IPS-NIHi7 (cell line): ENCODE measurements at regions not wholly inside any gene's neighbourhood (a gene's known extent, or its start where the extent isn't known, plus 50 kb on each side); places are given as distances from the start of the nearest gene placed in this dataset.

Experiments
- DNase-seq: peaks from one replicate; pipeline ENCODE4 v3.0.0; 2012; ENCODE audit warnings: mixed read lengths; ENCODE audit errors: extremely low spot score

DNA sequence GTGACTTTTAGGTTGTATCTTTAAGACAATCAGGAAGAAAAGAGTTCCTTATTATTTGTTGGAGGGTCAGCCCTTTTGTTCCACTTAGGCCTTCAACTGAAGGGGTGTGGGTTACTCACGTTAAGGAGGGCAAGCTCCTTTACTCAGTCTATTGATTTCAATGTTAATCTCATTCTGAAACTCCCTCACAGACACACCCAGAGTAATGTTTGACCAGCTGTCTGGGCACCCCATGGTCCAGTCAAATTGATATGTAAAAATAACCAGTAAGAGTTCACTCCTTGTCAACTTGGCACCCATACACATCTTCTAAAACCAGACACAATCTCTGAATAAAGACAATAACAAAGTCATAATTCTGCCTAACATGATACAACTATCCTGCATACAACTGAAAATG lies 292.9 kb downstream of the KLF5 start:
- no peak for DNase-seq

DNA sequence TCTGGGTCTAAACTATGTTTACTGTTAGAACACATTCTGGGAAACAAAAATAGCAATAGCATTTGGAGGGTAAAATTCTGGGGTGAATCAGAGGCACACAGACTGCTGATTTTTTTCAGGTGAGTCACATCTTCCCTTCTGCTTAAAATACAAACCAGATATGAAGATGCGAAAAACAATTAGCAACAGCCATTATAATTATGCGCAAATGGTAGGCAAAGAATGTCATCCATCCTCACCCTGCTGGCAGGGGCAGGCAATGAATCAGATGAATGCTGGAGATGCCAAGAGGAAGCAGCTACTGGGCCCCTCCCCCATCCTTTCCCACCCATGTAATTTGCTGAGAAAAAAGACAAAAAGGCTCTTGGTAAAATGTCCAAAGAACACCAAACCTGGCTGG lies 282.9 kb downstream of the KLF5 start:
- DNase-seq, result peak; percentile 24

DNA sequence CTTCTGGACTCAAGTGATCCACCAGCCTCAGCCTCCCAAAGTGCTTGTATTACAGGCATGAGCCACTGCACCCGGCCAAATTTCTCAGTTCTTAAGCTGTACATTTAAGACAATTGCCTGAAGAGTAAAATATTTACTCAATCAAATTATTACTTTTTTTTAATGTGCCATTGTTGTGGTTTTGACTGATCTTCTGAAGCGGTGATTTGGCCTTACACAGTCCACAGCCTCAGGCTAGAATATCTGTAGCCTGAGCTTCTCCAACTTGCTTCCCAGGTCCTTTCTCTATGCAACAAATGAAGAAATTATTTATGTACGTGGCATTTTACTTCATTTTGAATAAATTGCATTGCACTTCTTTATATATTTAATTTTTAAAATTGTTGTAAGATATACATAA lies 281.3 kb downstream of the KLF5 start:
- no peak for DNase-seq

DNA sequence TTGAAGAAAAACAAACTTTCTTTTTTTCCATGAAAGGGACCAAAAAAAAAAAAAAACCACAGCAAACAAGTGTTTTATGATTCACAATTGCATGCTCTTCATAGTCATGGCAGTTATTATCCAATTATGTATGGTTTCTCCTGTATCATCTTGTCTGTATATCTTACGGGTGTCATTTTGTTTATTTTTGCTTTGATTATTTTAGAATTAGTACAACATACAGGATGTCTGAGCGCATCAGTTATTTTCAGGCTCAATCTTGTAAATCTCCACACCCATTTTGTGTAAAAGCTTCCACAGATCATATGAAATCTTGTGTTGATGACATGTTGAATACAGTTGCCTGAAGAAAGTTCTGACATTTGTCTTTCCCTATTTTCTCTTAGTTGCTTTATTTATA lies 280.3 kb downstream of the KLF5 start:
- no peak for DNase-seq

DNA sequence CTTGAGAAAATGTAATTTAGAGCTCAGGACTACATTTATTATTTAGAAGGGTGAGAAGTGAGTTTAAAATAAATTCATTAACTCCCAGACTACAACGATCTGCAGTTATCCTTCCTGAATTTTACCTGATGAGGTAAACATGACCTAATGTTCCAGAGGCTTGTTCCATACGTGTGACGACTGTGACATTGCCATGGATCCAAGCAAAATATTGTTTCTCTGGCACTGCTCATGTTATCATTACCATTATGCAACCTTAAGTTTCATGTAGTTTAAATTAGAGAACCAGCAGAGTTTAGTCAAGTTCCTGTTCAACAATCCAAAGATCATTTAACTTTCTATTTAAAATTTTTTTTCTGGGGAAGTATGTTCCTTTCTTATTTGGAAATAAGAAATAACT lies 279.6 kb downstream of the KLF5 start:
- DNase-seq, result no peak

DNA sequence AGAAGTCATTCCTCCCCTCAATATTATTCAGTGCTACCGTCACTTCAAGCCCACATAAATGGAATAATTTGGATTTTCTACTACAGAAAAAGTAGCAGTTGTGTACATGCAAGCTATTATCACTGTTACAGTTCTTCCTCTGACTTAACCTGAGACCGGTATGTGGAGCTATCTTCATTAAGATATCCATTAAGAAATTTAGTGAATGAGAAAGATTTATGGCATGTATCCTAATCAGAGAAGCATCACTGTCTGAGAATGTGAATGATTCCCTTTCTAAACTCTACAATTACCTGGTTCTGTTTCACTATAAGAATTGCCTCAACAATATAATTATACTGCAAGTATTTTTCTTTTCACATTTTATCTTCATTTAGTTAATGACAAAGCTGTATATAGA lies 278.7 kb downstream of the KLF5 start:
- DNase-seq, result no peak

DNA sequence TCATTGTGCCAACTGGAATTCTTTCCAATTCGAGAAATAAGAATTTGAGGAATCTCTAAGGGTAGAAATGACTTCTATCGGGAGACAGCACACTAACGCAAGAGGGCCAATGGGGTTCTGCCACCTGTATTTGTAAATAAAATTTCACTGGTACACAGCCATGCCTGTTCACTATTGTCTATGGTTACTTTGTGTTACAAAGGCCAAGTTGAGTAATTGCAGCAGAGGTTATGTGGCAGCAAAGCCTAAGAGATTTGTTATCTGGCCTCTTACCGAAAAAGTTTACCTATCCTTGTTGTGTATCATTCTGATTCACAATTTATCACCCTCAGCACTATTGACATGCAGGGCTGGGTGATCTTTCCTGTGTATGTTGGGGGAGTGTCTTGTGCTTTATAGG lies 278.0 kb downstream of the KLF5 start:
- DNase-seq, result no peak

DNA sequence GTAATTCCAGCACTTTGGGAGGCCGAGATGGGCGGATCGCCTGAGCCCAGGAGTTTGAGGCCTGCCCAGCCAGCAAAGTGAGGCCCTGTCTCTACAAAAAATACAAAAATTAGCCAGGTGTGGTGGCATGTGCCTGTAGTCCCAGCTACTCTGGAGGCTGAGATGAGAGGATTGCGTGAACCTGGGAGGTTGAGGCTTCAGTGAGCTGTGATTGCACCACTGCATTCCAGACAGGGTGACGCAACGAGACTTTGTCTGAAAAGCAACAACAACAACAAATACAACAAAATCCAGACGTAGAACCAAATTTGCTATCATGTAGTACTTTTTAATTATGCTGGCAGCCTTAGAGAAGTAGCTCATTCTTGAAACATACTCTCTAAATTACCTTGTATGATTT lies 277.1 kb downstream of the KLF5 start:
- no peak for DNase-seq

DNA sequence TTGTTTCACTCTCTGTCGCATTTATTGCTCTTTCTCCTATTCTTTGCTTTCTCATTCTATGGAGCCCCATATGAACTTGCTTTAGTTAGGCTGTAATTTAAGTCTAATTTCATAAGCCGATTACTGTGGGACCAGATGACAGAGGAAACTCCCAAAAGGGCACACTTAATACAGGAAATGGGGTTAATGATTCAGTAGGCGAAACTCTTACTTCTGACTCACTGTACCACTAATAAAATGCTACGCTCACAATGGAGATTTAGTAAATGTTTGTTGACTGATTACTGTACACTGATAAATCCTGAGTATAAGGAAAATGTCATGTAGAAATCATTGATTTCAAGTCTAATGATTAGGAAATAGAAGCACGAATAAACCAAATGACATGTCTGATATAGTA lies 276.4 kb downstream of the KLF5 start:
- no peak for DNase-seq

DNA sequence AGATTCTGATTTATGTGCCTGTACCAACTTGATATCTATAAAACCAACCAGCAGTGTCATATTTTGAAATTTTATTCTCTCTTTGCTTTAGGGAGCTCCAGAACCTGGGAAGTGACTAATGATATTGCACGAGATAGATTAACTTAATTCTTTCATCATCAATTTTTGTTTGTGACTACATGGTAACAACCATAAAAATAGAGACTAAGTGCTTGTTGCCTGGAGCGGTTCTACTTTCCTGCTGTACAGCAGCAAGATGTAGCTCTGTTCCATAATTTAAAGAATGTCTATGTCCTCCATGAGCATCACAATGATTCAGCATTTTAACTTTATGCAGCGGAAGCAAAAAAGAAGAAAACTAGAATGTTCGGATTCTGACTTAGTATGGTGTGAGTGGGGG lies 275.6 kb downstream of the KLF5 start:
- DNase-seq, result no peak

DNA sequence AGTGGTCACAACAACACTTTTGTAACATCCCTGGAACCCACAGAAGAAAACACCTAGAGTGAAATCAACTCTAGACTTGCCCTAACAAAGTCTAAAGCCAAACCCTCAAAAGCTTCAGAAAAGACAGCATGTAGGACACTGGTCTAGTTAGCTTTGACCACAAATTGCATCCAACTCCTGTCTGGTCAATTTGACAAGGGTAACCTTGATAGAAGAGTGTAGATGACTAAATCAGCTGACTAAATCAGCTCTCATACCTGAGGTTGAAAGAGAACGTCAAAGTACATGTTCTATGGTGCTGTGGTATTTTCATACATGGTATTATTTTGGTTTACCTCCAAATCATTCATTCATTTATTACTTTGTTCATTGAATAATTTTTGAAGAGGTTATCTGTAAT lies 272.8 kb downstream of the KLF5 start:
- DNase-seq, result no peak

DNA sequence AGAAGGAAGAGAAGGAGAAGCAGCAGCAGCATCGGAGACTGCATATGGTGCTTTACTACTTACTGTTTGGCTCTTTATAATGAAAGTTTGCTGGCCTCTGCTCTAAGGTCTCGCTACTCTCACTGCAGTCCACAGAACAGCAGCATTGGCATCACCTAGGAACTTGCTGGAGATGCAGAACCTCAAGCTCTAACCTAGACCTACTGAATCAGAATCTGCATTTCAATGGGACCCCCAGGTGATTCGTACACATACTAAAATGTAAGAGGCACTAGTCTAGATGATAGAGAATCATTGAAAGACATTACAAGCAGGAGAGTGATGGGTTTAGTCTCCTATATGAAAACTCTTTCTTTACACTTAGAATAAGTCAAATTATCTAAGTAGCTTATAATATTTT lies 270.6 kb downstream of the KLF5 start:
- DNase-seq, result no peak

DNA sequence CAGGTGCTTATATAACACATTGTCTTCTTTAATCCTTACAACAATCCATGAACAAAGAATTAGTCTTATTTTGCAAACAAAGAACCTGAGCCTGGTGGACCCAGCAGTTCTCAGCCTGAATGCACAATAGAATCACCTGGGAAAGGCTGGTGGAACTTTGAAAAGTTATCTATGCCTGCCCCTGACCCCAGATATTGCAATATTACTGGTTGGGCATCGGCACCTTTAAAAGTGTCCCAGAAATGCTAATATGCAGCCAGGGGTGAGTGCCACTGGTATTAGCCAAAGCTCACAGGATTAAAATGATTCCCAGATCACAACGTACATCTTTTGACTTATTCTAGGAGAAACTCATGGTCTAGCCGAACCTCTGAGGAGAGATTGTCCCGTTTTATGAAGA lies 268.8 kb downstream of the KLF5 start:
- no peak for DNase-seq

DNA sequence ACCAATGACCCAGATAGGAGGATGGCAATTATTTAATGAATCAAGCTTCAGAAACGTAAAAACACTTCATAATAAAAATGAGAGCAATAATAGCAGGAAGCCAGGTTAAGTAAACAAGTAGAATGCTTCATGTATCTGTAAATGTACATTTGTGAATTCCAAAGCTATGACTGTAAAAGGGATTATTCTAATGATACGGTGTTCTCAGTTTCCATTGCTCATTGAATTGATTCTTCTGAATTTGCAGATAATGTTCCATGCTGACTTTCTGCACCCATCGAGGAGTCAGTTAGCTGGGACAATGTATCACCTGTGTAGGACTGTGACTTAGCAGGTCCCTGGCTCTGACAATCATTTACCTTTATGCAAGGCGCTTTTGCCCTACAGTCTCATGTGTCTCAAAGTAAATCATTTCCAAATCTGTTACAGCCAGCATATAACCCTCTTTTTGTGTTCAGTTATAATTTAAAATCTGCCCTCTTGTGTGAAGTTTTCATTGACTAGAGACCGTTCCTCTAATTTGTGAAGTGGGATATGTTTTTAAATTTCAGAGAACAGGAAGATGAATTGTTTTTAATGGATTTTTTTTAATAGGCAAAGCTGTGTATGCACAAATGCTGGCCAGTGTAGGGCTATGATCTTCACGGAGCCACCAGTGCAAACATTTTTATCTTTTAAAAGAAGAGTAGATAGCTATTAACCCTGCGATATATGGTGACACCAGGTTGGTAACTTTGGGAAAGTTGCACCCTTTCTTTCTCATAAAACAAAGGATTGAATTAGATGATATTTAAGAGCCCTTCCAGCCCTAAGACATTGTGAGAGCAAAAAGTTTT lies 267.1 kb downstream of the KLF5 start:
- DNase-seq, result no peak

DNA sequence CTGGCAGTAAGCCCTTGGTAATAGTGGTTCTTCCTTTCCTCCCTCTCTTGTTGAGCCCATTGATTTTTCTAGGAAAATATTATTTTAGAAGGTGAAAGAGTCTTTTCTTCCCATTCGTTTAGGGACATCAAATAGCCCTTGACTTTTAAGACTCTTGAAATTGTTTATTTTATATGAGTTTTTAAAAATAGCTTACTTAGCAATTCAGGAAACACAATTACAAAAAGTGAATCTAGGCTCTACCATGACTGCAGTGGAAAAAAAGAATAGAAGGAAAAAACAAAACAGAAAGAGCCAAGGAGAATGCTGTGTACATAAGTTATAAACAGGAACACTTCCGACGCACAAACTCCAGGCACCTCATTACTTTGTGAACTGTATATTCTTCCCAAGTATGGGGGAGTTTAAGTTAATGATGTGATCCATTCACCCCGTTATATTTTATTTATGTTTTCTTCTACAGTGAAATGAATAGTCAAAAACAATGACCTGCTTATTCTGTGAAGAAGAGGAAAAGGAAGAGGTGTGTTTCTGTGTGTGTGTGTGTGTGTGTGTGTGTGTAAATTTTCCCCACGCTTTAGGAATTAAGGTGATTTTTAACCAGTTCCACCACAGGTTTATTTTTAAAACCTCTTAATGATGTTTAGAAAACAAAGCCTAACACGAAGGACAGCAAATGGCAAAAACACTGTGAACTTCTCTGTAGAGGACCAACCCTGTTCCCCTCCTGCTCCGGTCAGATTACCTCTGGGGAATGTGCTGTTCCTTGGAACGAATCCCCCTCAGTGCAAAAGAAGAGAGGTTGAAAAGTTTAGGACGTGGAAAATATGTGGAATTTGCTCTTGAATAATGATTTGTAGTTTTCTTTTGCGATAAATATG lies 266.3 kb downstream of the KLF5 start:
- DNase-seq, result no peak

DNA sequence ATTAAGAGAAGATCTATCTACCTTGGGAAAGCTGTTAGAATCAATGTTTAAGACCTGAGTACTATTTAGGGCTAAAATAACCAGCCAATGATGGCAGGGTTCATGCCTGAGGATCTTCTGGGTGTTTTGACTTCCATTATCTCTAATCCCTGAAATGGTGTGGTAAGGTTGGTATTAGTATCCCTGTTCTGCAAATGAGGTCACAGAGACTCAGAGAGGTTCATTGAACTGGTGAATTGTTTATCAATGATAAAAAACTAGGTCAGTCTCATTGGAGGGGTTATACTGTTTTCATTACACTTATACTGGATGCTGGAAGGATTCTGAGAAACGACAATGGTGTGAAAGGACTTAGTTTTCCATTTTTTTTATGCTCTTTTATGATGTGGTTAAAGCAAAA lies 264.8 kb downstream of the KLF5 start:
- no peak for DNase-seq

DNA sequence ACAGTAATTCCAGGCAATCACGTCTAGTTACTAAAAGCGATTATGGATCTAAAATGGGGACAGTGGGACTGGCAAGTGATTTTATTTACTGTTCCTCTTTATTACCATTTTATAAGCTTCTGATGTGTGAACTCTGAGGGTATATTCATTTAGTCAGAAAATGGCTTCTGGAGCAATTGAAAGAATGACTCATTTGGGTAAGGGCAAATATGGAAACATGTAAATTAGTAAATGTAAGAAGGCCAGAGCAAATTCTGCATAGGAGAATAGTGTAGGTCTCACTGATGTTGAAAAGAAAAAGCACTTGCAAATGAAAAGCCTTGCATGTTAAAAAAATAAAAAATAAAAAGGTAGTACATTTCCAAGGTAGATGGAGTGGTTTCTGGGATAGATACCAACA lies 262.2 kb downstream of the KLF5 start:
- no peak for DNase-seq

DNA sequence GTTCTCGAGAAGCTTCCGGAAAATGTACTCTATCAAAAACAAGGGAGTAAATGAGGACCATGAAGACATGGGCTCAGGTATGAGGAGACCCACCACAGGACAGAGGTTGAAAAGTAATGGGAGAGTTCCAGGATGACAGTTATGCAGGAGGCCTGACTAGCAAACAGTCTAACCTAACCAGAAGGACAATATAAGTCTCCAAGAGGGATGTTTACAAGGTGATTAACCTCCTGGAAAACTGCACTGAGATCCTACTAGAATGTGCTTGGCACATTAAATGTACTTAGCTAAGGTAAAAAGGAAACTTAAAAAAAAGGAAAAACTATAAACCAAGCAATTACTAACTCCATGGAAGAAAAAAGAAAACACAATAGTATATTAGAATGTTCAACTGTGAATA lies 258.3 kb downstream of the KLF5 start:
- DNase-seq, result no peak

DNA sequence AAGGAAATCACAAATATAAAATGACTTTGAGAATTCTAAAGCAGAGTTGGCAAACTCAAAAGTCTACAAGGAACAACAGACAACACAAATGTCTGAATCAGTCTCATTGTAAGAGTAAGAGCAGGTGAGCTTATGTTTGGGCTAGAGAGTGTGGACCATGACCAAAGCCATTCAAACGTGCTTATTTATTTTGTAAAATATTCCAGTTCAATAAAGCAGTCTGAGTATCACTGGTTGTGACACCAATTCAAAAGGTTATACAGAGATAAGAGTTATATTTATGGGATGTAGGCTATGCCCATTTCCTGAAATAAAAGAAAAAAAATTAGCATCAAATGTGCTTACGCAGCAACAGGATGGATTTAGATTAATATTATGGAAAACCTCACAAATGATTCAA lies 251.6 kb downstream of the KLF5 start:
- no peak for DNase-seq

DNA sequence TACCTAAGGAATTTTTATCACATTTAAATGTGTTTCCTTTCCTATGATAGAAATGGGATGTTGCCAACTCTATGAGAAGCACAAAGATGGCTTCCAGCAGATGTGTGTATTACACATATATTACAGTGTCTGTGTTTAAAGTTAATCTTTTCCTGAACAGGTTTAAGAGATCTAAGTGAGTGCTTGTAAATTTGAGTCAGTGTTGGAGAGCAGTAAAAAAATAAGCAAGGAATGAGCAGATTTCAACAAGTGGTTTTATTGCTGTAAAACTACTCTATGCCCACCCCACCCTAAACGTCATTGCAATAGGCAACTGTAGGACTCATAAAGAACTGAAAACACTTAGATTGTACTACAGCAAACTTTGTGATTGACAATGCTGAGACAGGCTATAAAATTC lies 248.7 kb downstream of the KLF5 start:
- DNase-seq, result no peak

DNA sequence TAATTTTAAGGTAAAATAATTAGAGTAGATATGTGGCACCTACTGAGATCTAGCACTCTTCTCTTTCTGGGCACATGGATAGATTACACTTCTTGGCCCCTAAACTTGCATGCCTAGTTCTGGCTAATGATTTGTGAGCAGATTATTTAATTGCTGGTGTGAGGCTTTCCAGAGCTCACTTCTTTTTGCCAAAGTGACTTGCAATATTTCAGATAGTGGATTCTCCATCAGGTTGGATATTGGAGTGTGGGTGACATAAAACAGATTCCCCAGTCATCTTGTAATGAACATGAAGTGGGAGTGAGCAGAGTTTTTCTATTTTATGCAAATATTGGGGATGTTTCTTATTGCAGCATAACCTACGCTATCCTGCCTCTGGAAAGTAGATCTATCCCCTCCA lies 247.9 kb downstream of the KLF5 start:
- DNase-seq, result no peak

DNA sequence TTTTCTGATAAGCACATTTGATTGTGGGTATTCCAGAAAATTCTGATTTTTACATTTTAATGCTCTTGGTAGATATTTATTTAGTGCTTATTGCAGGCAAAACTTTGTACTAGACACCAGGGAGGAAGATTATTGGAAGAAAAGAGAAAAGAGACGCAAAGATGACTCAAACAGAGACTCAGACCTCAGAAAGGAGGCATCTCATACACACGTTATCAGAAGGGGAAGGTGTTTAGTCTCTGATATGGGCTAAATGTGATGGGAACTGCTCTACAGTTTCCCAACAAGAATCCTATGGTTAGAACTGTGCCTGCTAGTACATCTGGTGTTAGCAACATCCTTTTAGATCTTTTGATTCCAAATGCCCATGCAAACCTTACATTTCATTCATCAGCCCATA lies 245.6 kb downstream of the KLF5 start:
- DNase-seq, result no peak

DNA sequence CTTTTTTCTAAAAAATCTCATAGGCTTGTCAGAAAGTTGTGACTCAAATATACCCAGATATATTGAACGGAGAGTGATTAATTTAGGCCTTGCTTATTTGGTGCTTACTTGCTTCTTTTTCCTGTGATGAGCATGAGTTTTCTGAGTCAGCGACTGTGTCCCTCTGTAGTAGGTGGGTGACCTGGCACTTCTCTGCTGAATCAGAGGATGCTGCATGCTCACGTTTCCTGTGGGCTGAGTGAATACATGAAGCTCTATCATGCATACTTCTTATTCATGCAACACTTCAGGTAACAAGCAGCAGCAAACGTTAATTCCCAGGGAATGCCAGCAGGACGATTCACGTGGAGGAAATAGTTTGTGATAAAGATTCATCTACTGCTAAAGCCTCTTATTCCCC lies 245.0 kb downstream of the KLF5 start:
- peak; percentile 13 for DNase-seq
